T-cell (primary cell): ENCODE measurements at regions not wholly inside any gene's neighbourhood (a gene's known extent, or its start where the extent isn't known, plus 50 kb on each side); places are given as distances from the start of the nearest gene placed in this dataset.

Experiments
- ATAC-seq, 4 experiments: fragments of 200-7000 bp in 3 of 4; fragments of 150-1000 bp in 1 of 4; cut with Tn5 transposase; replicated peaks in 1 of 4; 1 replicate in 3 of 4; 2 replicates in 1 of 4; pipeline ENCODE4 v1.10.0; 2021; ENCODE audit warnings: moderate library complexity in 3 of 4, mild to moderate bottlenecking in 2 of 4, moderate number of reproducible peaks in 1 of 4
- CTCF ChIA-PET, 2 donors: fragments of 300-600 bp; sonication (Branson Sonifier 250); formaldehyde crosslinking; loops; one replicate each; lab custom pipeline; 2022; ENCODE audit warnings: antibody characterized with exemption in 2 of 2; lab: Charles Lee
- POLR2A ChIA-PET, 2 donors: fragments of 300-600 bp; sonication (Branson Sonifier 250); formaldehyde crosslinking; loops; one replicate each; lab custom pipeline; 2022; ENCODE audit warnings: antibody characterized with exemption in 2 of 2; lab: Charles Lee
- DNase-seq, 35 experiments: peaks; one replicate each; pipeline versions ENCODE4 v3.0.0 to v3.0.0-alpha.2; 2013 to 2023
- H3K27ac ChIP-seq: one replicate; pipeline ENCODE4 v1.5.1; 2013; ENCODE audit warnings: low read length
- H3K27me3 ChIP-seq, 2 experiments: replicated peaks in 1 of 2; 1 replicate in 1 of 2; 2 replicates in 1 of 2; pipeline versions ENCODE4 v1.6.1 to v1.7.0; 2013; ENCODE audit warnings: low read length in 1 of 2, mixed read lengths in 1 of 2; ENCODE audit not compliant: control insufficient read depth in 2 of 2, insufficient read depth in 2 of 2; ENCODE audit errors: extremely low read depth in 1 of 2
- H3K36me3 ChIP-seq, 2 donors: 1 replicate in 1 of 2; 2 replicates in 1 of 2; pipeline versions ENCODE4 v1.6.1 to v1.7.0; 2013; ENCODE audit warnings: low read length in 1 of 2; ENCODE audit not compliant: control insufficient read depth in 2 of 2, insufficient read depth in 1 of 2; ENCODE audit errors: extremely low read depth in 1 of 2
- H3K4me1 ChIP-seq, 2 experiments: 1 replicate in 1 of 2; 2 replicates in 1 of 2; pipeline versions ENCODE4 v1.6.1 to v1.7.0; 2013; ENCODE audit warnings: low read length in 2 of 2, mixed read lengths in 1 of 2; ENCODE audit not compliant: insufficient read depth in 2 of 2, control insufficient read depth in 1 of 2; ENCODE audit errors: extremely low read depth in 1 of 2
- H3K4me3 ChIP-seq, 2 donors: 1 replicate in 1 of 2; 2 replicates in 1 of 2; pipeline versions ENCODE4 v1.5.1 to v1.7.0; 2013; ENCODE audit warnings: mild to moderate bottlenecking in 2 of 2, low read length in 1 of 2, moderate library complexity in 1 of 2; ENCODE audit not compliant: control insufficient read depth in 1 of 2; ENCODE audit errors: extremely low read depth in 1 of 2
- H3K9me3 ChIP-seq: 2 replicates; pipeline ENCODE4 v1.7.0; 2013
- H3K27ac Mint-ChIP-seq, 2 donors: one replicate each; pipeline ENCODE4 v1.8.0; 2020 to 2021; ENCODE audit warnings: mild to moderate bottlenecking in 2 of 2, mixed read lengths in 2 of 2
- H3K27me3 Mint-ChIP-seq, 2 donors: one replicate each; pipeline ENCODE4 v1.8.0; 2021 to 2022; ENCODE audit warnings: mixed read lengths in 2 of 2
- H3K36me3 Mint-ChIP-seq: one replicate; pipeline ENCODE4 v1.8.0; 2021; ENCODE audit warnings: mixed read lengths
- H3K4me1 Mint-ChIP-seq, 3 donors: one replicate each; pipeline ENCODE4 v1.8.0; 2020 to 2022; ENCODE audit warnings: mixed read lengths in 3 of 3, mild to moderate bottlenecking in 1 of 3
- H3K4me3 Mint-ChIP-seq, 3 donors: one replicate each; pipeline ENCODE4 v1.8.0; 2020 to 2022; ENCODE audit warnings: mild to moderate bottlenecking in 3 of 3, mixed read lengths in 3 of 3, moderate library complexity in 3 of 3
- H3K9me3 Mint-ChIP-seq, 3 donors: one replicate each; pipeline ENCODE4 v1.8.0; 2020 to 2022; ENCODE audit warnings: mixed read lengths in 3 of 3
- WGBS: methylation state at CpG from one replicate; pipeline ENCODE4 v1.1.5; 2013; ENCODE audit warnings: missing lambda C conversion rate; ENCODE audit not compliant: insufficient coverage; 5-methylcytosine and 5-hydroxymethylcytosine counted together

DNA sequence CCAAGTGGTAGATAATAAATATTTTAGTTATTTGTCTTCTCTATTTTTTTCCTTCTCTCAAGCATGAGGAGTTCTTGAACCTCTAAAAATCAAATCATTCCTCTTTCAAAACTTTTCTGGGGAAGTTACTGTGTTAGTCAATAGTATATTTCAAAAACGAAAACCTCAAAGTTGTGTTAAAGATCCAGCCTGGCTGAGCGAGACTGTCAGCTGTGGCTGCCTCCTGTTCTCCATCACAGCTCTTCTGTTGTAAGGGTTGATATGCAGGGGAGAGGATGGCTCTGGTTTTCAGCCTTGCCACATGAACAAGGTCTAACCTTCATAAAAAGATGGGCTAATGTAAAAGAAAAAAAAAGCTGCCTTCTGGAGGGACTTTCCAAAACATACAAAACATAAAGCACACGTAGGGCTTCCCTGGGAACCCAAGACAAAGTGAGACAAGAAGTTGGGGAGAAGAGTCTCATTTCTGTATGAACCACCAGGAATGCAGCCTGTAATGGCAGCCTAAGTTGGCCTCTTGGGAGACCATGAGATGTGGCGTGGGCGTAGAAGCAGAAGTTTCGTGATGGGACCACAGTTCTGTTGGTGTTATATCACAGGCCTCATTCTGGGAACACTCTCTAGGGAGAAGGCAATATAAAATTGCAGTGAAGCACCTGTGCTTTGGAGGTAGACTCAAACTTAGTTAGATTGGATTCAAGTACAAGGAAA, 77.9 kb upstream of the FHIP2A start:
- Histone ChIP-seq H3K9me3 (no peaks in the 10 kb centered on the region), H3K4me1 (no peaks in the 10 kb centered on the region), H3K4me3 (no peak overlapping the region), H3K27me3 (peaks cover 0 to 5% of the 10 kb centered on the region in 2 experiments), H3K36me3 (no peaks in the 10 kb centered on the region), H3K27ac (no peak overlapping the region)
- H3K27me3 Mint-ChIP-seq, result peaks cover 11 to 18% of the 10 kb centered on the region in 2 donors
- H3K36me3 Mint-ChIP-seq, result no peaks in the 10 kb centered on the region
- ATAC-seq (no peak), DNase-seq (no peak)
- no peaks in the 10 kb centered on the region for H3K9me3 Mint-ChIP-seq
- no peak overlapping the region for H3K4me3 Mint-ChIP-seq
- POLR2A ChIA-PET, result no interaction called here
- WGBS, result 81% methylated on average over 3 of the region's 6 CpGs
- H3K4me1 Mint-ChIP-seq, result no peaks in the 10 kb centered on the region
- H3K27ac Mint-ChIP-seq, result no peak overlapping the region
- CTCF ChIA-PET, result no interaction called here

DNA sequence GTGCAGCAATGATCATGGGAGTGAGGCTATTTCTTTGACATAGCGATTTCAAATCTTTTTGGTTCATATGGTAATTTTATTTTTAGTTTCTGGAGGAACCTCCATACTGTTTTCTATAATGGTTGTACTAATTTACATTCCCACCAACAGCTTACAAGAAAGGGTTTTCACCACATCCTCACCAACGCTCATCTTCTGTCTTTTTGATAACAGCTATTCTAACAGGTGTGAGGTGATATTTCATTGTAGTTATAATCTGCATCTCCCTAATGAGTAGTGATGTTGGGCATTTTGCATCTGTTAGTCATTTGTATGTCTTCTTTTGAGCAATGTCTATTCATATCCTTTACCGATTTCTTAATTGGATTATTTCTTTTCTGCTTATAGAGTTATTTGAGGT, 75.0 kb upstream of the FHIP2A start:
- Mint-ChIP-seq H3K4me3 (no peak overlapping the region), H3K9me3 (no peaks in the 10 kb centered on the region), H3K36me3 (no peaks in the 10 kb centered on the region), H3K4me1 (no peaks in the 10 kb centered on the region), H3K27ac (no peak overlapping the region), H3K27me3 (peaks cover 15 to 21% of the 10 kb centered on the region in 2 donors)
- H3K27ac ChIP-seq, result no peak overlapping the region
- peaks cover 0 to 8% of the 10 kb centered on the region in 2 experiments for H3K27me3 ChIP-seq
- no peak overlapping the region for H3K4me3 ChIP-seq
- WGBS, result no CpG with 5 or more reads among the region's 3 CpGs
- ChIA-PET POLR2A (no interaction called here), CTCF (no interaction called here)
- H3K9me3 ChIP-seq, result no peaks in the 10 kb centered on the region
- no peaks in the 10 kb centered on the region for H3K36me3 ChIP-seq
- ATAC-seq, result no peak
- no peak for DNase-seq
- no peaks in the 10 kb centered on the region for H3K4me1 ChIP-seq

DNA sequence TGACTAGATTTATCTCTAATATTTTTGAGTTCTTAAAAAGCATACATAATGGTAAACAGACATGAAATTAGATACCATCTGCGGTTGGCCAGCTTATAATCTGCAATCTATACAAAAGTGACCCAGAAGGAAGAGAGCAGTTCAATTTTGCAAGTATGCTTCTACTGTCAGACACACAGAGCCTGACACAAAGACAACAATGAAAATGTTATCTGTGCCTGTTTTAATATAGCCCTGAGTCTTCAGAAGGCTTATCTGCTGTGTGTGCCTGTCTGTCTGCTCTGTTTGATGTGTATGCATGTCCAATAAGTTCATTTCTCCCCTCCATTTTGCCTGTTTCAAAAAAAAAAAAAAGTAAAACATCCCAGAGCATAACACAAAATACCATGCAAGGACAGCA, 73.3 kb upstream of the FHIP2A start:
- Mint-ChIP-seq H3K27me3 (peaks cover 19 to 21% of the 10 kb centered on the region in 2 donors), H3K36me3 (peaks cover 2% of the 10 kb centered on the region), H3K4me3 (no peak overlapping the region), H3K4me1 (no peaks in the 10 kb centered on the region), H3K27ac (no peak overlapping the region), H3K9me3 (no peaks in the 10 kb centered on the region)
- H3K27ac ChIP-seq, result no peak overlapping the region
- no peaks in the 10 kb centered on the region for H3K9me3 ChIP-seq
- no peaks in the 10 kb centered on the region for H3K4me1 ChIP-seq
- no peaks in the 10 kb centered on the region for H3K36me3 ChIP-seq
- no peak overlapping the region for H3K4me3 ChIP-seq
- H3K27me3 ChIP-seq, result peaks cover 0 to 8% of the 10 kb centered on the region in 2 experiments
- no CpG with 5 or more reads among the region's 1 CpG for WGBS
- CTCF ChIA-PET, result interaction anchor here in 1 of 2 donors (0.7 kb wide), 1 partner anchor 270 kb away, joined by 4 read pairs; no protein-coding TSS in a partner anchor
- POLR2A ChIA-PET, result interaction anchor here in 1 of 2 donors (0.7 kb wide), 1 partner anchor 943 kb away, joined by 6 read pairs; no protein-coding TSS in a partner anchor
- ATAC-seq, result no peak
- no peak for DNase-seq

DNA sequence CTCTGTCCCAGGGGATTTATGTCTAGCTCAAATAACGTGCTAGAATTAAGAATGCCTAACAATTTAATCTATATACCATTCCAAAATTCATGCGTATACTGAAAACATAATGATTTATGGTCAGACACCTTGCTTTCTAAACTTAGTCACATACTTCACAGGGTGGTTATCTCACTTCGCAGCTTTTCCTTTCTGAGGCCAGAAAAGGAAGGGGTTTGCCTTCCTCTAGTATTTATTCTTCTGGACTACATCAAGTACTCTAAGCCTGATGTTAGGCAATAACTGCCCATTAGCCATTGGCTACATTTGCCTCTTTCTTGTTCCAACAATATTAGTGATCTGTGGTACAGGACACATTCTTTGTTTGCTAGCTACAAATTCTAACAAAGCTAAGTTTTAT, 72.6 kb upstream of the FHIP2A start:
- Mint-ChIP-seq H3K36me3 (peaks cover 2% of the 10 kb centered on the region), H3K27me3 (peaks cover 19 to 21% of the 10 kb centered on the region in 2 donors), H3K9me3 (no peaks in the 10 kb centered on the region), H3K4me1 (no peaks in the 10 kb centered on the region), H3K27ac (no peak overlapping the region), H3K4me3 (no peak overlapping the region)
- H3K4me1 ChIP-seq, result no peaks in the 10 kb centered on the region
- ChIA-PET CTCF (interaction anchor here in 1 of 2 donors (0.7 kb wide), 1 partner anchor 269 kb away, joined by 4 read pairs; no protein-coding TSS in a partner anchor), POLR2A (interaction anchor here in 1 of 2 donors (0.7 kb wide), 1 partner anchor 944 kb away, joined by 6 read pairs; no protein-coding TSS in a partner anchor)
- WGBS, result 50% methylated on average over 1 of the region's 3 CpGs
- H3K4me3 ChIP-seq, result no peak overlapping the region
- H3K27ac ChIP-seq, result no peak overlapping the region
- DNase-seq (no peak), ATAC-seq (no peak)
- H3K36me3 ChIP-seq, result no peaks in the 10 kb centered on the region
- H3K9me3 ChIP-seq, result no peaks in the 10 kb centered on the region
- peaks cover 0 to 8% of the 10 kb centered on the region in 2 experiments for H3K27me3 ChIP-seq

DNA sequence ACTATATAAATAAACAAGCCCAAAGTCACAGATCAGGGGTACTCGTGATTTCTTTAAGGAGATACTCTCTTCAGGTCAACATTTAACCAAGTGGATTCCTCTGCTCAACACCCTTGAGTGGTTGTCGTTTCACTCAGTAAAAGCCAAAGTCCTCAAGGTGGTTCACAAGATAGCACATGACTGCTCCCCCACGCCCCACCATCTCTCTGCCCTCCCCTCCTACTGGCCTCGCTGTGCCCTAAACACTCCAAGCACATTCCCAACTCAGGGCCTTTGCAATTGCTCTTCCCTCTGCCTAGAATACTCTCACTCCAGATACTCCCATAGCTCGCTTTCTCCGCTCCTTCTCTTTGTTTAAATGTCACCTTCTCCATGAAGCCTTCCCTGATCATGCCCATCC, 72.1 kb upstream of the FHIP2A start:
- Histone ChIP-seq H3K4me1 (no peaks in the 10 kb centered on the region), H3K4me3 (no peak overlapping the region), H3K27ac (no peak overlapping the region), H3K36me3 (no peaks in the 10 kb centered on the region), H3K27me3 (peaks cover 0 to 8% of the 10 kb centered on the region in 2 experiments), H3K9me3 (no peaks in the 10 kb centered on the region)
- ATAC-seq (no peak), DNase-seq (no peak)
- Mint-ChIP-seq H3K9me3 (no peaks in the 10 kb centered on the region), H3K36me3 (peaks cover 2% of the 10 kb centered on the region), H3K4me3 (no peak overlapping the region), H3K27ac (no peak overlapping the region), H3K4me1 (no peaks in the 10 kb centered on the region), H3K27me3 (peaks cover 19% of the 10 kb centered on the region in 2 donors)
- 57% methylated on average over 4 of the region's 6 CpGs for WGBS
- ChIA-PET POLR2A (no interaction called here), CTCF (interaction anchor here in 1 of 2 donors (0.6 kb wide), 1 partner anchor 48 kb away, joined by 3 read pairs; no protein-coding TSS in a partner anchor)

- peaks cover 2% of the 10 kb centered on the region for H3K36me3 Mint-ChIP-seq
- Histone ChIP-seq H3K27me3 (peaks cover 0 to 3% of the 10 kb centered on the region in 2 experiments), H3K27ac (no peak overlapping the region), H3K9me3 (no peaks in the 10 kb centered on the region), H3K4me1 (no peaks in the 10 kb centered on the region), H3K4me3 (no peak overlapping the region), H3K36me3 (no peaks in the 10 kb centered on the region)
- DNase-seq, result no peak
- no peaks in the 10 kb centered on the region for H3K9me3 Mint-ChIP-seq
- H3K4me3 Mint-ChIP-seq, result no peak overlapping the region
- H3K27ac Mint-ChIP-seq, result no peak overlapping the region
- POLR2A ChIA-PET, result no interaction called here
- 100% methylated on average over 1 of the region's 3 CpGs for WGBS
- no peak for ATAC-seq
- CTCF ChIA-PET, result interaction anchor here in 1 of 2 donors (1.0 kb wide), 1 partner anchor 281 kb away, joined by 4 read pairs; no protein-coding TSS in a partner anchor
- H3K4me1 Mint-ChIP-seq, result no peaks in the 10 kb centered on the region
- peaks cover 10% of the 10 kb centered on the region in 2 donors for H3K27me3 Mint-ChIP-seq
These were observed 69.7 kb upstream of the FHIP2A start for GRCh38 chr10:114751856-114752255.
